CD4-positive, alpha-beta T cell treated with Interleukin-6 for 4 hours (primary cell): ENCODE measurements at regions not wholly inside any gene's neighbourhood (a gene's known extent, or its start where the extent isn't known, plus 50 kb on each side); places are given as distances from the start of the nearest gene placed in this dataset.
"Not testable (repeated sequence)": the region's sequence is repeated elsewhere in the genome, so short reads cannot be mapped to it uniquely, and the experiment has no call there.

Experiments
- DNase-seq: peaks from one replicate; pipeline ENCODE4 v3.0.0-alpha.2; 2020; ENCODE audit warnings: mixed read lengths

DNA sequence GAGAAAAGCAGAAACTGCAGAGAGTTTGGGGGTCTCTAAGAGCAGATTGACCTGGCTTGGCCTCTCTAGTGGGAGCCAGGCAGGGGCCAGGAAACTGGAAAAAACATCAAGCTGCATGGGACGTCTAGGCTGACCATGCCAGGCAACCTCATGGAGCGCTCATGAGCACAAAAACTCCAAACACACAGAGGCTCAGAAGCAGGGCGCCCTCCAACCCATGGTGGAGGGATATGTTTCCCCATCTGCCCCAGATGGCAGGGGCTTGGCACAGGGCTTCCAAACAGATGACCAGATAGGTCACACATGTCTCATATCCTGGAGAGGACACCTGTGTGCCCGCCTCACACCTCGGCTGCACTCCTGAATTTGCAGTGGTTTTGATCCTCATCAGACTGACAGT is 879.0 kb downstream of the UQCRFS1 start:
- DNase-seq = no peak

DNA sequence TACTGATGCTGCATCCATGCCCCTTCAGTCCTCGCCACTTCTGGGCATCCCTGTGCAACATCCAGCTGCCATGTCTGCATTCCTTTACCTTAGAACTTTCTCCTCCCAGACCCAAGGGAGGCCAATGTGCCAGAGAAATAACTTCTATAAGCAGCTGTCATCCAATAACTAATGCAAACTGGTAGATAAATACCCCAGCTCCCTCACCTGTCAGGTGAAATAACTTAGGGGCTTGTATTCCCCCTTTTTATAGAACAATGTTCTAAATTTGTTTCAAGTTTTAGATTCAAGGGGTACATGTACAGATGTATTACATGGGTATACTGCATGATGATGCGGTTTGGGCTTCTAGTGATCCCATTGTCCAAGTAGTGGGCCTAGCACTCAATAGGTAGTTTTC is 880.1 kb downstream of the UQCRFS1 start:
- no peak for DNase-seq

GRCh38 chr19:28332351-28332750 is 880.6 kb downstream of the UQCRFS1 start:
- no peak for DNase-seq

- DNase-seq = no peak
Measured at GRCh38 chr19:28331596-28331995, 881.4 kb downstream of the UQCRFS1 start.

GRCh38 chr19:28330831-28331230 is 882.1 kb downstream of the UQCRFS1 start:
- no peak for DNase-seq

DNA sequence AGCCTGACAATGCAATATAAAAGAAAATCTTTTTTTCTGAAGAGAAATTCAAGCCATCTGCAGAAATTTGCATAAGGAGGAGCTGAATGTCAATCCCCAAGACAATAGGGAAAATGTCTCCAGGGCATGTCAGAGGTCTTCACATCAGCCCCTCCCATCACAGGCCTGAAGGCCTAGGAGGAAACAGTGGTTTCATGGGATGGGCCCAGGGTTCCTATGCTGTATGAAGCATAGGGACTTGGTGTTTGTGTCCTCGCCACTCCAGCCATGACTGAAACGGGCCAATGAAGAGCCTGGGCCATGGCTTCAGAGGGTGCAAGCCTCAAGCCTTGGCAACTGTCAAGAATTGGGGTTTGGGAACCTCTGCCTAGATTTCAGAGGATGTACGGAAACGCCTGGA is 883.5 kb downstream of the UQCRFS1 start:
- DNase-seq = no peak

GRCh38 chr19:28327905-28328304 is 885.0 kb downstream of the UQCRFS1 start:
- DNase-seq = no peak

GRCh38 chr19:28326746-28327145 is 886.2 kb downstream of the UQCRFS1 start:
- DNase-seq = no peak

- no peak for DNase-seq
Measured at GRCh38 chr19:28324275-28325060, 888.5 kb downstream of the UQCRFS1 start.

GRCh38 chr19:28322945-28323344 is 890.0 kb downstream of the UQCRFS1 start:
- no peak for DNase-seq

- no peak for DNase-seq
Measured at GRCh38 chr19:28322491-28322890, 890.5 kb downstream of the UQCRFS1 start.

- DNase-seq = no peak
Measured at GRCh38 chr19:28319918-28320317, 893.0 kb downstream of the UQCRFS1 start.

GRCh38 chr19:28319227-28319626 is 893.7 kb downstream of the UQCRFS1 start:
- DNase-seq = no peak

GRCh38 chr19:28318469-28319179 is 894.3 kb downstream of the UQCRFS1 start:
- DNase-seq = no peak

DNA sequence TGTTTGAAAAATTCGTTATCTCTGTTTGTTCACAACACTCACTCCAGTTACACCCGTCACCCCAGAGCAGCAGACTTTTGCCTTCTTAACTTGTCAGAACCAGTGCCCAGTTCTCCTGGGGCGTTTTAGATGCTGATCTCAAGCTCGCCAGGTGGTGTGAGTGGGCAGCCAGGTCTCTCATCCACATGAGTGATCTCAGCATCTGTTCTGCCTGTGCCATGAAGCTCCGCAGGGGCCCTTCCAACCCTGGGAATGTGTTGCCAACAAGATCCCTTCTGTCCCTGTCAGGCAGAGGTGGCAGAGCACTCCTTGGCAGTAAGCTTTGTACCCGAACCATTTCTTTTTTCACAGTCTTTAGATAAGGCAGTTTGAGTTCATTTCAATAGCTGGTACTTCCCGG is 896.5 kb downstream of the UQCRFS1 start:
- DNase-seq = no peak

GRCh38 chr19:28314756-28315155 is 898.2 kb downstream of the UQCRFS1 start:
- no peak for DNase-seq

DNA sequence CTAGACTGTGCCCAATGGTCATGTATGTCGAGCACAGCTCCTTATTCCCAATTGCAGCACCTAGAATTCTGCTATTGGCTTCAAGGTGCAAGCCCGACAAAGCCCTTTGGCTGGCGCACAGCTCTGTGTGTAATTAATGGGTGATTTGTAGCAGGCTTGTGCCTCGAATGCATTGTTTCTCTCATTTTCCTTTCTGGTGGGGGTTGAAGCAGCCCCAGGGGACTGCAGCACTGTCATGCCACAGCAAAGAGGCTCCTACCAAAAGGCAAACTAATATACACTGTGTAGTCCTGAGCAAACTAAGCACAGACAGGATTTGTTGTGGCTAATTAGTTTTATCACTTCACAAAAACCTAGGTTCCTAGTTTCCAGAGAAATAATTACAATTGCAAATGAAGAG is 898.7 kb downstream of the UQCRFS1 start:
- DNase-seq = no peak

DNA sequence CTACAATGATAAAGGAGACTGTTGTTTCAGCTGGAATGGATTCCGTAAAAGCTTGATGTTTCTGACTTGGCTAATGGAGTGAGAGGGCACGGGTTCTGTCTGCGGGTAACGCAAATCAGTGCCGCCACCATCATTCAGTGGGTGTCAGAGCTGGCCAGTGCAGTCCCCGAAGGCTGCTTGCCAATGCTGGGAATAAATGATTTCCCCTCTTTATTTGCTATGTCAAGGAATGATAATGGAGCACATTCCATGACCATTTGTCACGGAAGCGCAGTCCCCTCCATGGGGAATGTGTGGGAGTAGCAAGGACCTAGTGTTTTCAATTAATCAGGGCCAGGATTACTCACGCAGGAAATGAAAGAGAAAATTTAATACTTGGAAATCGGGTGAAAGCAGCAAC is 899.3 kb downstream of the UQCRFS1 start:
- DNase-seq = no peak

GRCh38 chr19:28312269-28312668 is 900.7 kb downstream of the UQCRFS1 start:
- DNase-seq = no peak

GRCh38 chr19:28310829-28311228 is 902.1 kb downstream of the UQCRFS1 start:
- DNase-seq = not testable (repeated sequence)

DNA sequence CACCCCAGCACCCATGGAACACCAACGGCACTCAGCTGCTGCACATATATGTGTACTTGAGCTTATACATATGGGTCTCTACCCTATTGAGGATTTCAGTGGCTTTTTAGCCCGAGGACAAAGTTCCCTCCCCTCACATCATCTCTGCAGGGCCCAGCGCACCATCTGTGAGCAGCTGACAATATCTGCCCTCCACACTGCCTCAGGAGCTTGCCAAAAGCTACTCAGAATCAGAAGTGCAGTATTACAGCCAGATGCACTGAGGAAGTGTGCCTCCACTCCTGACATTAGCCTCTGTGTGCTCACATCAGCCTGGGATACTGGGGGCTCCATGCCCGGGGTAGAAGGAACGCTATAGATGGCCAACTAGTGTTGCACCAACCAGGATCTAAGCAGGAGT is 903.9 kb downstream of the UQCRFS1 start:
- DNase-seq = no peak

GRCh38 chr19:28307963-28308362 is 905.0 kb downstream of the UQCRFS1 start:
- no peak for DNase-seq

- DNase-seq = no peak
Measured at GRCh38 chr19:28307487-28307886, 905.5 kb downstream of the UQCRFS1 start.

GRCh38 chr19:28305513-28305912 is 907.4 kb downstream of the UQCRFS1 start:
- no peak for DNase-seq

DNA sequence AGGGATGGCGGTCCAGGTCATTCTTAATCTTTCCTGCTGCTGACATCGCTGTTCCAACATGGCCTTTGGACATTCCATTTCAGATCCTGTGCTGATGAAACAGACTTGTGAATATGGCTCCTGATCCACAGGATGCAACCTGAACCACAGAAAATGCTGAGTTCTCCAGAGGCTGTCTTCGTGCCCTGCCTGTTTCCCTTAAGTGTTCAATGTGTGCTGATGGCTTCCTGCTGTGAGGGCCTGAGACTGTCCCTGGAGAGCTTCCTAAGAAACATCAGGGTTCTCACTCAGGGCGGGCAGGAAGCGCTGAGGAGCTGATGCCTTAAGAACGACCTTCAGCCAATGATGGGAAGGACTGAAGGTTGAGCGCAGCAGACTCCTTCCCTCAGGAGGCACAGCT is 909.4 kb downstream of the UQCRFS1 start:
- DNase-seq = no peak
